Stimulated activated CD4-positive, alpha-beta T cell treated with anti-CD3 and anti-CD28 coated beads, Interleukin-1b, Interleukin-23, amount 100 ng/mL, for 24 hours (primary cell): ENCODE measurements at regions not wholly inside any gene's neighbourhood (a gene's known extent, or its start where the extent isn't known, plus 50 kb on each side); places are given as distances from the start of the nearest gene placed in this dataset.
"Not testable (repeated sequence)": the region's sequence is repeated elsewhere in the genome, so short reads cannot be mapped to it uniquely, and the experiment has no call there.

Source experiments
- DNase-seq, 4 experiments: peaks; one replicate each; pipeline ENCODE4 v3.0.0-alpha.2; 2020; ENCODE audit warnings: low read depth in 4 of 4, low spot score in 1 of 4

DNA sequence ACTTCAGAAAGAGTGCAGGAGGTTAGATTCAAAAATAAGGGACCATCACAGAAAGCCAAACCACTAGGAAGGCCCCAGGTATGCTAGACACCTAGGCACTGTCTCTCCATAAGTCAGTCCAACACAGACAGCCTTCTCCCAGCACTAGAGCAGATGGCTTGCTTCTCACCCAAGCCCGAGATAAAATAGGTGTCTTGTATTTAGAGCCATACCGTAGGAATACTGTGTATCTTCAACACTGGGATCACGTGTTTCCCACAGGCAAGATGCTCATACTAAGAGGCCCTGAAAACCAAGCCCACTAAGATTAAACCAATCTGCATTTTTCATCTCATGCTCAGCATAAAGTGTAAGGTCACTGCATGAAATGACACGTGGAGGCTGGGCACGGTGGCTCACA is 223.3 kb upstream of the KAZN start:
- DNase-seq = no peak

DNA sequence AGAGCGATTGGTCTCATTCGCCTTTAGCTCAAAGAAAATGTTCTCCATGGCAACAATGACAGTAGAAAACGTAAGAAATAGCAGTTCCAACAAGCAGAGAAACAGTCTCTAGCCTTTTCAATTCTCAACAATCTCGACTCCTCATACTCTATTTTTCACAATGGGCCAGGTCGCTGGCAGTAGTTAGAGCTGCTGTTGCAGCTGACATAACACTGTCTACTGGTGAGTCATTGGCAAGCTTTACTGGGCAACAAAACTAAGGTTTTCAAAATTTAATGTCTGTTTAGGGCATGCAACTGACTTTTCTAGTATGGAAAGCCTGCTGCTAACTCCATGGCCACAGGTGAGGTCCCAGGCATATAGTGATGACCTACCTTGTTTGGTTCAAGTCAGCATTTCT is 221.1 kb upstream of the KAZN start:
- no peak for DNase-seq

DNA sequence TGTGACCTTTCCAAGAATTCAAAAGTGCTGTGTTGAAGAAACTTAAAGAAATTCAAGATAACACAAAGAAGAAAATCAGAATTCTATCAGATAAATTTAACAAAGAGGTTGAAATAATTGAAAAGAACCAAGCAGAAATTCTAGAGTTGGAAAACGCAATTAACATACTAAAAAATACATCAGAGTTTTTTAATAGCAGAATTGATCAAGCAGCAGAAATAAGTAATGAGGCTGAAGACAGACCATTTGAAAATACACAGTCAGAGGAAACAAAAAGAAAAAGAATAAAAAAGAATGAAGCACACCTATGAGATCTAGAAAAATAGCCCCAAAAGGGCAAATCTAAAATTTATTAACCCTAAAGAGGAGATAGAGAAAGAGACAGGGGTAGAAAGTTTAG is 218.1 kb upstream of the KAZN start:
- DNase-seq = no peak

DNA sequence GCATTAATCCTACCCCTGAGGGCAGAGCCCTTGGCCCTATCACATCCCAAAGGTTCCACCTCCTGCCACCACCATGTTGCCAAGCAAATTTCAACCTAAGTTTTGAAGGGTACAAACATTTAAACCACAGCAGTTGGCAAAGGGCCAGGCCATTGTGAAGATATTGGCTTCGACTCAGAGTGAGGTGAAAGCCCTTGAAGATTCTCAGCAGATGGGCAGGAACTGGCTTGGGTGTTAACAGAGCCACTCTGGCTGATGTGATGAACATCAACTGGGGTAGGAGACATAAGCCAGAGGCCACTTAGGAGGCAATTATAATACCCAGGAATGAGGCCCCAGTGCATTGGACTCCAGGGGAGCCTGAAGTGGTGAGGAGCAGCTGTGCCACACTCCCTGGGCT is 207.7 kb upstream of the KAZN start:
- no peak for DNase-seq

DNA sequence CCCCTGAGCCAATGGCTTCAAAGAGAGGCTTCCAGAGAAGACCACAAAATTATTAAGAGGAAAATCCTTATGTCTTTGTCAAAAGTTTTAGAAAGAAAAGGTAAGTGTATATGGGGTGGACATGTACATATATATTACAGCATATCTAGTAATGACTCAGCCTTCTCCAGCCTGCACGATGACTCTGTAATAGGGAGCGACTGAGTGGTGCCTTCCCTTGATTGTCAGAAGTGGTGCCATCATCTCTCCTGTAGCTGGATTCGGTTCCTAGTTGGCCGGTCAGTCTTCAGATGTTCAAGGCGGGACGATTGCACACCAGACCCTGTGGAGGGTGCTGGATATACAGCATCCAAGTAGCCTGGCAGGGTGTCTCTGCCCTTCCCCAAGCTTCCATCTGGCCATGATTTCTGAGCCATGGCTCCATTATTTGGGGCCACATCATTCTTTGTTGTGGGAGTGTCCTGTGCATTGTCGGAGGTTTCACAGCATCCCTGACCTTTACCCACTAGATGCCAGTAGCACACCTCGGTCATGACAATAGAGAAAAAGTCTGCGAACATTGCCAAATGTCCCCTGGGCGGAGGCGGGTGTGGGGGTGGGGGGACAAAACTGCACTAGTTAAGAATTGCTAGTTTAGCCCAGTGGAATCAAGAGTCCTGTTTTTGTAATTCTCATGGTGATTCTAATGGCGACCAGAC is 206.2 kb upstream of the KAZN start:
- no peak for DNase-seq

DNA sequence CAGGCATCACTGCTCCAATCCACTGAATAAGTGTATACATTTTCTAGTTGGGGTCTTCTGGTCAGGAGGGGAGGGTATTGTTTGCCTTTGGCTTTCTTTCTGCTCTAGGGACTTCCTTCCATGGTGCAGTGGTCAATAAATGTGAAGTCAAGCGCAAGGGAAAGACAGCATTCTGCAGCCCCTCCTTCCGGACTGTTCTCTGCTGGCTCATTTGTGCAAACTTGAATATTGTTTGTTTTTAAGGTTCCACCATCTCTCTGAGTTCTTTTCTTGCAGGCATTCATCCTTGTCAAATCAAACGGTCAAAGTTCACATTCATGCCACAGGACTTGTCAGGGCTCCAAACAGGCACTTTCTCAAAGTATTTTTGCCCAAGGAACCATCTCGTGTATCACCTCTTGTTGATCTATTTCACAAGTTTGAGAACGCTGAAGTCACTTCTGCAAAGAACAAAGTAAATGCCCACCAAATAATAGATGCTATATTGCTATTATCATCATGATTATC is 205.6 kb upstream of the KAZN start:
- no peak for DNase-seq

DNA sequence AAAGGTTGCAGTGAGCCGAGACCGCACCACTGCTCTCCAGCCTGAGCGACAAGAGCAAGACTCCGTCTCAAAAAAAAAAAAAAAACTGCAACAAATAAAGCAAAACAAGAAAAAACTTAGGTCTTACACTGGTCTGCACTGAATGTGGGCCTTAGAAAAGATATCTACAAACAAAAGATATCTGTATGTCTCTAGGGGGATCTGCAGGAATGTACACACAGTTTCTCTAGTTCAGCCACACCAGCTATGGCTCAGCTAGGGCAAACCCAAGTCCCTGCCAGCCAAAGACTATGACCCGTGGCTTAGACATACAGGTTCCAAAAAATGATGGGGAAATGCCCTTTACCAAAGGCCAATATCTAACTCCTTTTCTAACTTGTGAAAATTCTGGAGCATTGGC is 202.4 kb upstream of the KAZN start:
- DNase-seq = no peak

DNA sequence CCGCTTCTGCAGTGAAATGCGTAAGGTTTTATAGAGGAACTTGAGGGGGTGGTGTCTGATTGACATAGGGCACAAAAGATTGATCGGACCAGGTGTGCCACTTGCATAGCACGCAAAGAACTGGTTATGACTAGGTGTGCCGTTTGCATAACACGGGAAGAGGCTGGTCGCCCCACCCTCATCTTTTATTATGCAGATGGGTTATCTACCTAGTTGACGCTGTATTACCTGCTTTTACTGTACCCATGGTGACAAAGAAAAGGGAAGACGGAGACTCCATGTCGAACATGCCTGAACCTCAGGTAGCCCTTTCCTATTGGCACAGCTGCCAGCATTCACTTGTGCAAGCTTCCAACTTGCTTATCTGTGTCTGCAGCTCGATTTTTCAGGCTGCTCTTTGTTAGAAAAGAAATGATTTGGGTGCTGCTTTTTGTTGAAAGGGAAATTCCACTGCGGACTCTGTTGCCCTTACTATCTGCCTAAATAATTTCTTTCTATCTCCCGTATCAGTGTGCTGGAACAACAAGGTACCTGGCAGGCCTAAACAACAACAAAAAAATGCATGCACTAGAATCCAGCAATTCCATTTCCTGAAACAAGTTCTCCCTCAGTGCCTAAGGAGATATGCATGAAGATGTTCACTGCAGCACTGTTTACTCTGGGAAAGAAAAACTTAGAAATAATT is 194.4 kb upstream of the KAZN start:
- DNase-seq = no peak

DNA sequence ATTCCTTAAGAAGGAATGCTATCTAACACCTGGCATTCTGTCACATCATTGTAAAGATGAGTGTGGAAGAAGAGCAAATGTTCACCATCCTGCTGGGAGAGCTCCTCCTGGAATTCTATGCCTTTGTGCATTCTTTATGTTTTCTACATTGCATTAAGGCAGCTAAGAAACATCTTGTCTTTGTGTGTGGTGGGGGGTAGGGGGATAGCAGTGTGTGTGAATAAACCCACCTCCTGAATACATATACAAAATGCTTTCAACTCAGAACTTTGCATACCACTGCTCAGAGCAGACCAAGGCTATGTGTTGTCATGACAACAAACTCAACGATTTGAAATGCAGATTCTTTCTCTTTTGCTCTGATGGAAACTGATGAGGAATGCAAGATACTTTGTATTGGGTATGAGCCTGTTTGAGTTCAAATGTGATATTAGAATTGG is 193.6 kb upstream of the KAZN start:
- no peak for DNase-seq

DNA sequence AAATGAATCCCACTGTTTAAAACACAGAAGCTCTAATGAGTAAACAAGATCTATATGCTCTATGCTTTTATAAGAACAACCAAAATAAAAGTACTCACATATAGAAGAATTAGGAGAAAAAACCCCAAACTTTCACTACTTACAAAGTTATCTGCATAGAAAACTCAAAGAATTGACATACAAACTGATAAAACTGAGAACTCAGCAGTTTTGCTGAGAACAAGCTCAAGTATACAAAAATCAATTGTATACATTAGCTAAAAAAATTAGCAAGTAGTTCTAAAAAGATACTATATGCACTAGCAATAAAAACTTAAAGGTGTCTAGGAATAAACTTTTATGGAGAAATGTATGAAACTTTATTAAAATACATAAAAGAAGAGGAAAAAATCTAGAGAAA is 186.2 kb upstream of the KAZN start:
- no peak for DNase-seq

DNA sequence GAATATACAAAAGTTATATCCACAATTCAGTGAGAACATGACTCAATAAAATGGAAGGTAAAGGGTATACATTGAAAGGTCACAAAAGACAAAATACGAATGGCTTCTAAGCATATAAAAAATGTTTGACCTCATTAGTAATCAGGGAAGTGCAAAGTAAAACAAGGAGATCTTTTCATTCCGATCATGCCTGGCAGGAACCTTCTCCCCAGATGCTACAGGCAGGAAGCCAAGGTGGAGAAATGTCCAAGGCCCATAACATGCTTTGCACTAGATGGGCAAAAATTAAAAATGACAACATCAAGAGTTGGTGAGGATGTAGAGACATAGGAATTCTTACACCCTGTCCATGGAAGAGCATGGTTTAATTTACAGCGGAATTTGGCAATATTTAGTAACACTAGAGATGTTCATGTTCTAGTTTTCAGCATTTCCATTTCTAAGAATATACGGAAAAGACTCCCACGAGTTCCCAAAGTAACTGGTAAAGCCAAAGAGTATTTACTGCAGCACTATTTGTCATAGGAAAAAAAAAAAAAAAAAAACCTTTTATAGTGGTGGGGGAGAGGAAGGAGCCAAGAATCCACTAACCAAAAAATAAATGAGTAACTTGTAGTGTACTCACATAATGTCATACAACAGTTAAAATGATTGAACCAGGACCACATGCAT is 184.5 kb upstream of the KAZN start:
- DNase-seq = no peak

DNA sequence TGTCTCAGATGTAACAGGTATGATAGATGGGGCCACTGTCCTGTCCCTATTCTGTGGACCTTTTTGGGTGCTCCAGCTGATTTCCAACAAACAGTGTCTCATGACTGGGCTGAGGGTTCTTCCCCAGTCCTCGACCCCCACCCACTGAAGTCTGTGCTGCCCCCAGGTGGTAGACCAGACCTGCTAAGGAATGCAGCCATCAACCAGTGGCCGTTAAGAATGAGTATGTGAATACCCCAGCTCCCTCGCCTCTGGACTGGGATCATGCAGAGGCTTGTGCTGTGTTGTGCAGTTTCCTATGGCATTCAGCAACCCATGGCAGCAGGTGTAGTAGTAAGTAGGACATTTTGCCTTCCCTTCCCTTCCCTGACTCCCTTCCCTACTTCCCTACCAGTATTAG is 183.1 kb upstream of the KAZN start:
- DNase-seq = no peak

DNA sequence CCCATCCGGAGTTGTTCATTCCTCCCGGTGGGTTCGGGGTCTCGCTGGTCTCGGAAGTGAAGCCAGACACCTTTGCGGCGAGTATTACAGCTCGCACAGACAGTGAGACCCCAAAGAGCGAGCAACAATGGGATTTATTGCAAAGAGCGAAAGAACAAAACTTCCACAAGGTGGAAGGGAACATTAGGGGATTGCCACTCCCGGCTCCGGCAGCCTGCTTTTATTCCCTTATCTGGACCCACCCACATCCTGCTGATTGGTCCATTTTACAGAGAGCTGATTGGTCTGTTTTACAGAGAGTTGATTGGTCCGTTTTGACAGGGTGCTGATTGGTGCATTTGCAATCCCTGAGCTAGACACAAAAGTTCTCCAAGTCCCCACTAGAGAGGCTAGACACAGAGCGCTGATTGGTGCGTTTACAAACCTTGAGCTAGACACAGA is 178.7 kb upstream of the KAZN start:
- DNase-seq = not testable (repeated sequence)

DNA sequence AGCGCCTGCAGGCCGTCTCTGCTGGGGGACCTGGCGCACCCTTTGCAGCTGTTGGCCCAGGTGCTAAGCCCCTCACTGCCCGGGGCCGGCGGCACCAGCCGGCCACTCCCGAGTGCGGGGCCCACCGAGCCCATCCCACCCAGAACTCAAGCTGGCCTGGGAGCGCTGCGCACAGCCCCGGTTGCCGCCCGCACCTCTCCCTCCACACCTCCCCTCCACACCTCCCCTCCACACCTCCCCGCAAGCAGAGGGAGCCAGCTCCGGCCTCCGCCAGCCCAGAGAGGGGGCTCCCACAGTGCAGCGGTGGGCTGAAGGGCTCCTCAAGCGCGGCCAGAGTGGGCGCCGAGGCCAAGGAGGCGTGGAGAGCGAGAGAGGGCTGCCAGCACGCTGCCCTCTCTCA is 177.8 kb upstream of the KAZN start:
- no peak for DNase-seq

DNA sequence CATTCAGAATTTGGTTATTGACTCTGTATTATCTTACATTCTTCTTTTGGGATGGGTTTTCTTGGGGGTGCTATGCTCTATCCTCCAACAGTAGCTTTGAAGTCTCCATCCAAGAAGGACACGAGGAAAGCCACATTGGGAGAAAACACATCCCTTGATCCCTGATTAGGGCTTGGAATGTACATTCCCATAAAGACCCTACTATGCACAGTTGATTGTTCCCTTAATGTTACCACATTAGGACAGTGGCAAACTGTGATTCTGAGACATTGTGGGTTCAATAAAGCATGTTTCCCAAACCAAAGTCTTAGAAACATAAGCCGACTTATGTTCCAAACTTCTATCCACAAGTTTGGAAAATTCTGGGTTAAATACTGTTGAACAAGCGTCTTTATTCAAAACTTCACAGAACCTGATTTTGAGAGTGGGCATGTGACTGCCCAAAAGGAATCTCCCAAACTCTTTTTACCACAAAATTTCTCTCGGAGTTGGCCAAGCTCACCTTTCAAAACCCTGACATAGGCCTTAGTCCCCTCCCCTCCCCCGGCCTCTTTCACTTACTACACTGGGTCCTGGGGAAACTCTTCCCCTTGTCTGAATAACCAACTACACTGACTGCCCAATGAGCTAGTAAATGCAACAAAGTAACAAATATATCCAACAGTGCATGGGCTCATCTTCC is 177.0 kb upstream of the KAZN start:
- DNase-seq = no peak

DNA sequence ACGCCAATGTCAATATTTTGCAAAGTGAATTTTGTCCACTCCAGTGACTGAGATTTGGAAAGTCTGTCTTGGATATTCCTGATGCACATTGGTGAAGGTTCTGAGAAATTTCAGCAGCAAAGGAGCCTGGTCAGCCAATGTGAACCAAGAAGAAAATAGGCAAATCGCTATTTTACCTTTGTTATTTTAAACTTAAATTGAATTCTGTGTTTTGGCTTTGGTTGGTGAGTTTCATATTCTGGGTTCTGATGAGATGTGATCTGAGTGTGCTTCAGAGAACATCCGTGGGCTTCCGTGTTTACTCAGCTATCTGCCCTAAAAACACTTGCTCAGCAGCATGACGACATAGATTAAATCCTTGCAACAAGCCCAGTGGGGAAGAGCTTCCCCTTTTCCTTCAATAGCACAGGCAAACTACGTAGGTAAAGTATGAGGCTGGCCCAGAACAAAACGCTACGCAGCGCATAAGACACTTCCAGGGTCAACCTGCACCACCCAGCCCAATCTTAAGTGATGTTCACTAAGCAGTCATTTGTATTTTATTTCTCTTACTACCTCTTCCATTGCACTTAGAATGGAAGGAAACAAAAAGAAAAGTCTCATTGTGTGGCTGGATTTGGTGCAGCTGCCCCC is 176.4 kb upstream of the KAZN start:
- no peak for DNase-seq

DNA sequence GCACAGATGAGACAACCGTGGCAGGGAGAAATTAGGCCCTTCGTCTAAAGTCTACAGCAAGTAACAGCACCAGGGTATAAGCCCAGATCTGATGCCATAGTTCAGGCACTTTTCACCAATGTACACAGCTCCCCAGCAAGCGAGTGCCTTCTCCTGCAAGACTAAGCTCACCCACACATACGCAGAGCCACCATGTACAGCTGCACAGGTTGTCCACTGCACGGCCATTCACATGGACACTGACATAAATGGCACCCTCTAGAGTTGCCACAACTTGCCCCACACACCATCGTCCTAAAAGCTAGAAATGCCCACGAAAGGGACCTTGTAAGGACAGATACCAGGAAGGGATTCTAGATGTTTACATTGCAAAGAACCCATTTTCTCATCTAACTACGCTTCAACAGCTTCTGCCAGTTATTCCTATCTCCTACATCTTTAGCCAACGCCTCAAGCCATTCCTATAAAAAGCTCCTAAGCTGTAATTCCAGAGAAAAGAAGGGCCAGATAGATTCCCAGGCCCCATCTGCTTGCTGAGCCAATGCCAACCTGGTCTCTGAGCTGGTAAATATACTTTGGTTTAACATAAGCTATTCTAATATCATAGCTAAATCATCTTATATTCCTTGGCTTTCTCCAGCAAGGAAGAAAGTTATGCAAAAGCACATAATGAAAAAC is 174.0 kb upstream of the KAZN start:
- DNase-seq = no peak

DNA sequence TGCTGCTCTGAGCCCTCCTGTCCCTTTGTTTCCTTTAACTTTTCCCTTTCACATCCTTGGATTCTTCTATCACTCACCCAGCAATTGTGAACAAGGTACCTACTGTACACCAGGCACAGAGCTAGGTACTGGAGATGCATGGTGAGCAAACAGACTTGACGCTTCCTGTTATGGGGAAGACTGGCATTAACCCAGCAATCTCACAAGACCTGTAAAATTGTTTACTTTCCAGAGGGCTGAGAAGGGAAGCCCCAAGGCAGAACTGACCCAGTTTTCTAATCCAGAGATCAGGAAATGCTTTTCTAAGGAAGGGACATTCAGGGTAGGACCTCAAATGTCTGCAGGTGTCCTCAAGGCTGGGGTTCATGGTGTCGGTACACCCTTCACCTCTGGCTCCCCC is 171.6 kb upstream of the KAZN start:
- DNase-seq = no peak

DNA sequence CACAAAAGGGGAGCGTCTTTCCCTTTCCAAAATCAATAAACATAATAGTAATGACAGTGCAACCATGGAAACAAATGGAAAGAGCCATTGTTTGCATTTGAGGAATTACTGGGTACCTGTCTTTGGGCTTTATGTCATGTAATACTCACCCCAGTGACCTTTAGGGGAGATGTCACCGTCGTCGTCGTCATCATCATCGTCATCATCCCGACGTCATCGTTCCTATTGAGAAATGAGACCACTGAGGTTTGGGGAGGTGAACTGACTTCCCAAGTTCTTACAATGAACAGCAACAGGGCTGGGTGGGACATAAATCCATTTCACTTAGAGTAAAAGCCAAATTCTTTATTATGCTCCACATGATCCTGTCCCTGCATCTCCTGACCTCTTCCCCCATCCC is 168.9 kb upstream of the KAZN start:
- DNase-seq = no peak

DNA sequence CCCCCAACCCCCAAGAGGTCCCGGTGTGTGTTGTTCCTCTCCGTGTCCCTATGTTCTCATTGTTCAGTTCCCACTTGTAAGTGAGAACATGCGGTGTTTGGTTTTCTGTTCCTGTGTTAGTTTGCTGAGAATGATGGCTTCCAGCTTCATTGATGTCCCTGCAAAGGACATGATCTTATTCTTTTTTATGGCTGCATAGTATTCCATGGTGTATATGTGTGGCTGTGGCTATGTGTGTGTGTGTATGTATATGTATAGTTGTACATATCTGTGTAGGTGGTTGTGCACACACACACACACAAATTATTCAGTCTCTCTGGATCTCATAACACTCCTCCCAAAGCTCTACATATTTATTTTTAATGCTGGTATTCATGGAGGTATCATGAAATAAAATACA is 165.8 kb upstream of the KAZN start:
- not testable (repeated sequence) for DNase-seq
